Keratinocyte (primary cell): ENCODE measurements at regions not wholly inside any gene's neighbourhood (a gene's known extent, or its start where the extent isn't known, plus 50 kb on each side); places are given as distances from the start of the nearest gene placed in this dataset.
A peak's percentile ranks its signal among the peaks of the same experiment; 100 is the strongest.

Experiments
- DNase-seq: peaks from one replicate; pipeline ENCODE4 v3.0.0-alpha.2; 2011; ENCODE audit warnings: low read depth, missing footprints, low spot score
- FAIRE-seq: peaks from 2 replicates; lab custom pipeline; 2011; peaks lifted over from hg19 to GRCh38; lab: Jason Lieb, UNC
- H2AFZ ChIP-seq: 2 replicates; pipeline ENCODE4 v1.6.0; 2012; ENCODE audit warnings: low read length, control low read depth, inconsistent platforms; ENCODE audit not compliant: control insufficient read depth
- H3K27ac ChIP-seq: 2 replicates; pipeline ENCODE4 v1.5.1; 2011; ENCODE audit warnings: low read length; ENCODE audit not compliant: control insufficient read depth, insufficient read depth
- H3K27me3 ChIP-seq: 3 replicates; pipeline ENCODE4 v1.6.0; 2011; ENCODE audit warnings: low read length; ENCODE audit not compliant: control insufficient read depth, insufficient read depth; ENCODE audit errors: extremely low read depth
- H3K36me3 ChIP-seq, 2 experiments: 2 replicates in 1 of 2; 3 replicates in 1 of 2; pipeline ENCODE4 v1.5.1; 2011; ENCODE audit warnings: low read length in 2 of 2, mild to moderate bottlenecking in 1 of 2; ENCODE audit not compliant: control insufficient read depth in 2 of 2, insufficient read depth in 2 of 2; ENCODE audit errors: extremely low read depth in 1 of 2
- H3K4me1 ChIP-seq: 3 replicates; pipeline ENCODE4 v1.5.1; 2011; ENCODE audit warnings: low read length; ENCODE audit not compliant: control insufficient read depth, insufficient read depth; ENCODE audit errors: extremely low read depth
- H3K4me2 ChIP-seq: 3 replicates; pipeline ENCODE4 v1.6.0; 2011; ENCODE audit warnings: low read depth, low read length; ENCODE audit not compliant: control insufficient read depth, insufficient read depth; ENCODE audit errors: extremely low read depth
- H3K4me3 ChIP-seq, 3 experiments: fragments of 200-600 bp in 1 of 3; sonication (generic) in 1 of 3; 2 replicates in 2 of 3; 3 replicates in 1 of 3; pipeline ENCODE4 v1.5.1; 2011 to 2016; ENCODE audit warnings: low read length in 3 of 3, mild to moderate bottlenecking in 3 of 3, control low read depth in 2 of 3, inconsistent platforms in 1 of 3, low read depth in 1 of 3, mixed read lengths in 1 of 3, mixed run types in 1 of 3, moderate library complexity in 1 of 3; ENCODE audit not compliant: control insufficient read depth in 2 of 3, insufficient read depth in 2 of 3; ENCODE audit errors: extremely low read depth in 1 of 3
- H3K79me2 ChIP-seq: 2 replicates; pipeline ENCODE4 v1.6.0; 2012; ENCODE audit warnings: low read length; ENCODE audit not compliant: control insufficient read depth, insufficient read depth
- H3K9ac ChIP-seq: 3 replicates; pipeline ENCODE4 v1.6.0; 2011; ENCODE audit warnings: low read length; ENCODE audit not compliant: control insufficient read depth, insufficient read depth; ENCODE audit errors: extremely low read depth
- H3K9me1 ChIP-seq: 3 replicates; pipeline ENCODE4 v1.6.0; 2011; ENCODE audit warnings: low read length; ENCODE audit not compliant: control insufficient read depth, insufficient read depth; ENCODE audit errors: extremely low read depth
- H3K9me3 ChIP-seq: 2 replicates; pipeline ENCODE4 v1.5.1; 2012; ENCODE audit warnings: low read depth, low read length; ENCODE audit not compliant: control insufficient read depth
- H4K20me1 ChIP-seq: 3 replicates; pipeline ENCODE4 v1.6.0; 2011; ENCODE audit warnings: low read length; ENCODE audit not compliant: control insufficient read depth, insufficient read depth; ENCODE audit errors: extremely low read depth
- EZH2 ChIP-seq: IDR thresholded peaks from one replicate; pipeline ENCODE4 v1.6.1; 2012; ENCODE audit warnings: inconsistent platforms, mild to moderate bottlenecking, low read length, moderate library complexity
- dilution Hi-C: fragments of 300-500 bp; cut with MboI; formaldehyde crosslinking; loops from one replicate; pipeline ENCODE4 v1.7.0; 2020; ENCODE audit warnings: low sequenced_read_pairs; ENCODE audit not compliant: extremely low pct_ligation_motif_present
- TF ChIP-seq, protein P1 (sequence below), 3 experiments: IDR thresholded peaks in 1 of 3; conservative IDR thresholded peaks in 1 of 3; optimal IDR thresholded peaks in 1 of 3; 2 replicates in 2 of 3; 3 replicates in 1 of 3; pipeline versions ENCODE3 to v1.5.1; 2011; ENCODE audit warnings: low read length in 3 of 3, mild to moderate bottlenecking in 3 of 3, moderate library complexity in 2 of 3, control low read depth in 1 of 3, inconsistent platforms in 1 of 3; ENCODE audit not compliant: insufficient read depth in 2 of 3; ENCODE audit errors: extremely low read depth in 1 of 3

- Histone ChIP-seq H3K79me2 (no peaks in the 10 kb centered on the region), H3K4me1 (peaks cover 7% of the 10 kb centered on the region), H2AFZ (no peak overlapping the region), H4K20me1 (no peaks in the 10 kb centered on the region), H3K9me3 (no peaks in the 10 kb centered on the region), H3K36me3 (no peaks in the 10 kb centered on the region), H3K4me3 (no peak overlapping the region), H3K27ac (no peak overlapping the region), H3K4me2 (no peak overlapping the region), H3K27me3 (no peaks in the 10 kb centered on the region), H3K9ac (no peak overlapping the region), H3K9me1 (no peaks in the 10 kb centered on the region)
- no peak for DNase-seq
- TF ChIP-seq, protein P1, sequence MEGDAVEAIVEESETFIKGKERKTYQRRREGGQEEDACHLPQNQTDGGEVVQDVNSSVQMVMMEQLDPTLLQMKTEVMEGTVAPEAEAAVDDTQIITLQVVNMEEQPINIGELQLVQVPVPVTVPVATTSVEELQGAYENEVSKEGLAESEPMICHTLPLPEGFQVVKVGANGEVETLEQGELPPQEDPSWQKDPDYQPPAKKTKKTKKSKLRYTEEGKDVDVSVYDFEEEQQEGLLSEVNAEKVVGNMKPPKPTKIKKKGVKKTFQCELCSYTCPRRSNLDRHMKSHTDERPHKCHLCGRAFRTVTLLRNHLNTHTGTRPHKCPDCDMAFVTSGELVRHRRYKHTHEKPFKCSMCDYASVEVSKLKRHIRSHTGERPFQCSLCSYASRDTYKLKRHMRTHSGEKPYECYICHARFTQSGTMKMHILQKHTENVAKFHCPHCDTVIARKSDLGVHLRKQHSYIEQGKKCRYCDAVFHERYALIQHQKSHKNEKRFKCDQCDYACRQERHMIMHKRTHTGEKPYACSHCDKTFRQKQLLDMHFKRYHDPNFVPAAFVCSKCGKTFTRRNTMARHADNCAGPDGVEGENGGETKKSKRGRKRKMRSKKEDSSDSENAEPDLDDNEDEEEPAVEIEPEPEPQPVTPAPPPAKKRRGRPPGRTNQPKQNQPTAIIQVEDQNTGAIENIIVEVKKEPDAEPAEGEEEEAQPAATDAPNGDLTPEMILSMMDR (optimal IDR thresholded peaks at IDR 0.05 in 1 of 3, IDR thresholded peaks at IDR 0.05 in 1 of 3, conservative IDR thresholded peaks at IDR 0.05 in 1 of 3; ENCODE audit: extremely low read depth in 1 of 3, insufficient read depth in 2 of 3, low read length in 3 of 3), result no peak
- no peak for TF ChIP-seq EZH2
- FAIRE-seq, result no peak
- dilution Hi-C loops, result no loop called here
These were observed 58.7 kb downstream of the PLEKHG1 start for GRCh38 chr6:150658421-150658820.

DNA sequence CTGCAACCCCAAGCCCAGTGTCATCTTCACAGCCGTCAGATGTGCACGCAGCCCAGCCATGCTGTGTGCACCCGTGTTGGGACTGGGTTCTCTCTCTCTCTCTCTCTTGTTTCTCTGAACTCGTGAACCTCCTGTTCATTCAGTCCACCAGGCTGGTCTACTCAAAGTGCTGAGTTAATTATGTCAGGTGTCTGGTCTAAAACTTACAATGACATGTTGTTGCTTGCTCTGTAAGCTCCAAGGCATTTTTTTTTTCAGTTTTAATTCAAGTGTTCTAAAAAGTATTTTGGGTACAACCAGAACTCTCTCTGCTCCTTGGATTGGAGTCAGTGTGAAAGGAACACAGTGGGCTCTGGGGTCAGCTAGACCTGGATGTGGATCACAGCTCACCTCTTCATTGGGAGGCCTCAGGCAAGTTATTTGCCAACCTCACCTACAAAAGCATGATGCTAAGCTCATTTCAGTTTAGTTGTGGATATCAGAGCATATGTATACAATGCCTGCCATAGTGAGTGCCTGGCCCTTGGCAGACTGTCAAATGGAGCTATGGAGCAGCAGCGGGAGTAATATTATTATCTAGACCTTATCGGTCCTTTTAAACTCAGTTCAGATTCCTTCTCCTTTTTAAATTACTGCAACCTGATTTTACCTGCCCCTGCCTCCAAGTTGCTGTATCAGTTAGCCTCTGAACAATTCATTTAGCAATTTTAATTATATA, 59.5 kb downstream of the PLEKHG1 start:
- H3K4me1 ChIP-seq, result peaks cover 7% of the 10 kb centered on the region
- H3K36me3 ChIP-seq, result no peaks in the 10 kb centered on the region
- dilution Hi-C loops, result no loop called here
- FAIRE-seq (peak; percentile 41), DNase-seq (no peak)
- no peak overlapping the region for H3K27ac ChIP-seq
- H3K9me1 ChIP-seq, result no peaks in the 10 kb centered on the region
- no peak overlapping the region for H3K4me2 ChIP-seq
- no peaks in the 10 kb centered on the region for H4K20me1 ChIP-seq
- H3K79me2 ChIP-seq, result no peaks in the 10 kb centered on the region
- no peak overlapping the region for H3K9ac ChIP-seq
- H3K9me3 ChIP-seq, result no peaks in the 10 kb centered on the region
- TF ChIP-seq, protein P1 (optimal IDR thresholded peaks at IDR 0.05 in 1 of 3, IDR thresholded peaks at IDR 0.05 in 1 of 3, conservative IDR thresholded peaks at IDR 0.05 in 1 of 3; ENCODE audit: extremely low read depth in 1 of 3, insufficient read depth in 2 of 3, low read length in 3 of 3), result no peak
- no peak for TF ChIP-seq EZH2
- H3K27me3 ChIP-seq, result no peaks in the 10 kb centered on the region
- H2AFZ ChIP-seq, result no peak overlapping the region
- H3K4me3 ChIP-seq, result no peak overlapping the region
